HepG2 (cell line): ENCODE measurements at regions not wholly inside any gene's neighbourhood (a gene's known extent, or its start where the extent isn't known, plus 50 kb on each side); places are given as distances from the start of the nearest gene placed in this dataset.

ENCODE experiments used
- AKNA ChIP-seq: sonication (generic); formaldehyde crosslinking; IDR thresholded peaks from 2 replicates; pipeline ENCODE4 v1.4.0; 2020; ENCODE audit warnings: missing genetic modification reagents, borderline replicate concordance
- CTCF ChIP-seq: sonication (generic); formaldehyde crosslinking; IDR thresholded peaks from 2 replicates; pipeline ENCODE4 v1.5.0; 2020; ENCODE audit warnings: mild to moderate bottlenecking, missing genetic modification reagents, moderate library complexity
- KLF13 ChIP-seq: sonication (generic); formaldehyde crosslinking; IDR thresholded peaks from 2 replicates; pipeline ENCODE4 v1.4.0; 2020; ENCODE audit warnings: mild to moderate bottlenecking, missing genetic modification reagents
- RAD21 ChIP-seq: fragments of 450-650 bp; formaldehyde crosslinking; IDR thresholded peaks from 2 replicates; pipeline ENCODE4 v1.5.0; 2020; ENCODE audit warnings: mild to moderate bottlenecking
- SMAD9 ChIP-seq: sonication (generic); formaldehyde crosslinking; IDR thresholded peaks from 2 replicates; pipeline ENCODE4 v1.5.1; 2020; ENCODE audit warnings: mild to moderate bottlenecking, missing genetic modification reagents
- TAF1 ChIP-seq: sonication (generic); formaldehyde crosslinking; IDR thresholded peaks from 2 replicates; pipeline ENCODE4 v1.4.0; 2020; ENCODE audit warnings: missing genetic modification reagents
- TRIM24 ChIP-seq: sonication (generic); formaldehyde crosslinking; IDR thresholded peaks from 2 replicates; pipeline ENCODE4 v1.8.0; 2022; ENCODE audit warnings: mild to moderate bottlenecking, missing genetic modification reagents

- no peak for TF ChIP-seq TRIM24 (CRISPR knock-in tag)
- TF ChIP-seq TAF1 = no peak
- TF ChIP-seq AKNA = no peak
- TF ChIP-seq CTCF (CRISPR knock-in tag) = no peak
- TF ChIP-seq KLF13 = no peak
- no peak for TF ChIP-seq RAD21 (CRISPR knock-in tag)
- TF ChIP-seq SMAD9 (CRISPR knock-in tag) = no peak
Measured at GRCh38 chrX:11056322-11057176, 54.6 kb upstream of the HCCS start.
